ENCODE measurements at regions not wholly inside any gene's neighbourhood (a gene's known extent, or its start where the extent isn't known, plus 50 kb on each side); places are given as distances from the start of the nearest gene placed in this dataset.
"Not testable (repeated sequence)": the region's sequence is repeated elsewhere in the genome, so short reads cannot be mapped to it uniquely, and the experiment has no call there.

GRCh38 chr5:44974813-44975212 is 166.1 kb downstream of the MRPS30 start:
- no peak for DNase-seq (ENCODE audit: low read depth, low spot score)
- no peak for TF ChIP-seq CTCF (IDR thresholded peaks at IDR 0.05; ENCODE audit: low read depth, low read length)
- in situ Hi-C loops (cut with HindIII; ENCODE audit: low sequenced_read_pairs), result no loop called here
- no peak overlapping the region for H3K4me3 ChIP-seq (ENCODE audit: low read depth, low read length)

GRCh38 chr5:44981708-44982107 is 173.0 kb downstream of the MRPS30 start:
- no peak overlapping the region for H3K4me3 ChIP-seq (ENCODE audit: low read depth, low read length)
- DNase-seq (ENCODE audit: low read depth, low spot score), result no peak
- TF ChIP-seq CTCF (IDR thresholded peaks at IDR 0.05; ENCODE audit: low read depth, low read length), result no peak
- in situ Hi-C loops (cut with HindIII; ENCODE audit: low sequenced_read_pairs), result no loop called here

- no peak overlapping the region for H3K4me3 ChIP-seq (ENCODE audit: low read depth, low read length)
- TF ChIP-seq CTCF (IDR thresholded peaks at IDR 0.05; ENCODE audit: low read depth, low read length), result no peak
- DNase-seq (ENCODE audit: low read depth, low spot score), result peak; percentile 1
- in situ Hi-C loops (cut with HindIII; ENCODE audit: low sequenced_read_pairs), result no loop called here
Observed at GRCh38 chr5:44983006-44983405, 174.3 kb downstream of the MRPS30 start.

GRCh38 chr5:44987026-44987425 is 178.3 kb downstream of the MRPS30 start:
- DNase-seq (ENCODE audit: low read depth, low spot score), result peak; percentile 1
- no peak overlapping the region for H3K4me3 ChIP-seq (ENCODE audit: low read depth, low read length)
- no peak for TF ChIP-seq CTCF (IDR thresholded peaks at IDR 0.05; ENCODE audit: low read depth, low read length)
- in situ Hi-C loops (cut with HindIII; ENCODE audit: low sequenced_read_pairs), result no loop called here

- in situ Hi-C loops (cut with HindIII; ENCODE audit: low sequenced_read_pairs), result no loop called here
- no peak for DNase-seq (ENCODE audit: low read depth, low spot score)
- no peak for TF ChIP-seq CTCF (IDR thresholded peaks at IDR 0.05; ENCODE audit: low read depth, low read length)
- no peak overlapping the region for H3K4me3 ChIP-seq (ENCODE audit: low read depth, low read length)
Observed at GRCh38 chr5:44991693-44992092, 182.9 kb downstream of the MRPS30 start.

- H3K4me3 ChIP-seq (ENCODE audit: low read depth, low read length), result no peak overlapping the region
- TF ChIP-seq CTCF (IDR thresholded peaks at IDR 0.05; ENCODE audit: low read depth, low read length), result no peak
- no peak for DNase-seq (ENCODE audit: low read depth, low spot score)
- in situ Hi-C loops (cut with HindIII; ENCODE audit: low sequenced_read_pairs), result no loop called here
Observed at GRCh38 chr5:44993286-44993685, 184.5 kb downstream of the MRPS30 start.

GRCh38 chr5:44997506-44997905 is 188.8 kb downstream of the MRPS30 start:
- no peak overlapping the region for H3K4me3 ChIP-seq (ENCODE audit: low read depth, low read length)
- no peak for DNase-seq (ENCODE audit: low read depth, low spot score)
- in situ Hi-C loops (cut with HindIII; ENCODE audit: low sequenced_read_pairs), result no loop called here
- TF ChIP-seq CTCF (IDR thresholded peaks at IDR 0.05; ENCODE audit: low read depth, low read length), result no peak

- DNase-seq (ENCODE audit: low read depth, low spot score); in situ Hi-C loops (cut with HindIII; ENCODE audit: low sequenced_read_pairs); H3K4me3 ChIP-seq (ENCODE audit: low read depth, low read length): not testable (repeated sequence)
Observed at GRCh38 chr5:45007102-45007501, 198.4 kb downstream of the MRPS30 start.

Measured in astrocyte of the spinal cord (primary cell).